CD4-positive, alpha-beta T cell treated with Interleukin-15 for 1 hour (primary cell): ENCODE measurements at regions not wholly inside any gene's neighbourhood (a gene's known extent, or its start where the extent isn't known, plus 50 kb on each side); places are given as distances from the start of the nearest gene placed in this dataset.
"Not testable (repeated sequence)": the region's sequence is repeated elsewhere in the genome, so short reads cannot be mapped to it uniquely, and the experiment has no call there.

ENCODE experiments used
- DNase-seq: peaks from one replicate; pipeline ENCODE4 v3.0.0-alpha.2; 2020

DNA sequence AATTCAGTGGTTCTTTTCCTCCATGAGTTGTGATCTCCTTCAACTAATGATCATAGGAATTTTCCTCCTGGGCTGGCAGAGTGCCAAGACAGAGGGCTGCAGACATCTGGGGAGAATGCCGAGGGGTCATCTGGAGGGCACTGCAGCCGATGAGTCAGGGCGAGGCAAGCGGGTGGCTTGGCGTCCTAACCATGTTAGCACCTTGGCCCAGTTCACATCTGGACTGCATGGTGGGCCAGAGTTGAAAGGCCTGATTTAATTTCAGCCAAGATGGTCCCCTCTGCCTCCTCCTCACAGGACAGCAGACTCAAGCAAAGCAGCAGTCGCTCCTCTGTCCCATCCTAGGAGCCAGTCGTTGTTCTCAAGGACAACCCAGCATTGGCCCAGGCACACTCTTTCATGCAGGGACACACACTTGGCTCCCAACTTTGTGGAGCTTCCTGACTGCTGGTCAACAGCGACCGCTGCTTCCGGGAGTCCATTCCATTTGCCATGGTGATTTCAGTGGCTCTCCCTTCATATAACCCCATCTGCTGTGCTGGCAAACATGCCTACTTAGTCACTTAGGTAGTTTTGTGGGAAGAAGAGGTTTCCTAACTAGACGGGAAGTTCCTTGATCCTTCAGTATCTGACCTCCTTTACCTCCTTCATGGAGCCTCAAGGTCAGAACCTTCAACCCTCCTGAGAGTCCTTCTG lies 161.8 kb downstream of the TTC8 start:
- no peak for DNase-seq

GRCh38 chr14:88986908-88987307 lies 162.5 kb downstream of the TTC8 start:
- not testable (repeated sequence) for DNase-seq

DNA sequence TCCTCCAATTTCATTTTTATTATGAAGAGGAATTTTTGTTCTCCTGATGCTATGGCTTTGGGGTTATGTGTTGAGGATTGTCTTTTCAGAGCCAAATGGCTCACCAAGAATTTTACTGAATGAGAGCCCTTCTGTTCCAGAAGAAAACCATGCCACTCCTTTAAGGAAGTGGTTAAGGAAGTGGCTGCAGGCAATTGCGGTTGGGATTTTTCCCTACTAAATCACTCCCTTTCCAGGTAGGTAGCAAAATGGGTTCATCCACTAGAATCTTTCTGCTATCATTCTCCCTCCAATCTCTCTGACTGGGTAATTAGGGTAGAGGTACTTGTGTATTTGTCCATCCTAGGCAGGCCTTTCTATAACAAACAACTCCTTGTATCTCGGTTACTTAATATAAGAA lies 163.1 kb downstream of the TTC8 start:
- DNase-seq = no peak

DNA sequence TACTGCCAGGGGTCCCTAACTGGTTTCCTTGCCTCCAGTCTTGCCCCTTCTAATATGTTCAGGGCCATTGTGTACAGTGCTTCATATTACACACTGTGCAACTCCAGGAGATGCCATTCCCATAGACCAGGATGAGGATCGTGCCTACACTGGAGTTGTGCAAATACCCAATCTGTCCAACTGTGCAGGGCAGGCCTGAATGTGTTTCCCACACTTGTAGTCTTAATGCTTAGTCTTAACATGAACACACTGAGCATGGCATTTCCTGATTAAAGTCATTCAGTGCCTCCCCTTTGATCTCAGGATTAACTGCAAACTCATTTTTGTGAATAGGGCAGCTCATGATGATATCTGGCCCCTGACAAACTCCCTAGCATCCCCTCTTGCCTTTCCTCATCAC lies 165.5 kb downstream of the TTC8 start:
- no peak for DNase-seq

- no peak for DNase-seq
These were observed 166.4 kb downstream of the TTC8 start for GRCh38 chr14:88990856-88991255.

DNA sequence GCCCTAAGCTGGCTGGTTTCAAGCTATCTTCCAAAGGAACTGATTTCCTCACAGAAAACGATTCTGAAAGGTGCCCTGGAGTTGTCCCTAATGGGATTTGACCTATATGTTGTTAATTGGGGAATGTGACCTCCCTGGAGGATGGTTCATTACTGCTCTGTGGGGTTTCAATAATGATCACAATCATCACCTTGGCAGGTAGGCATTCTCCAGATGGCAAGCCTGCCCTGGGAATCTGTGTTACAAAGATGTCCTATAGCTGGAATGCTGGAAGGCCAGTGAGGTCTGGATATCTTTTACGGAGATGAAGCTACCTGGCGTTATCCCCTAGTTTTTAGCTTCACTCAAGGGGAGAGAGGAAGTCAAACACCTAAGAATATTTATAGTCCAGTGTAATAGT lies 167.6 kb downstream of the TTC8 start:
- DNase-seq = no peak

DNA sequence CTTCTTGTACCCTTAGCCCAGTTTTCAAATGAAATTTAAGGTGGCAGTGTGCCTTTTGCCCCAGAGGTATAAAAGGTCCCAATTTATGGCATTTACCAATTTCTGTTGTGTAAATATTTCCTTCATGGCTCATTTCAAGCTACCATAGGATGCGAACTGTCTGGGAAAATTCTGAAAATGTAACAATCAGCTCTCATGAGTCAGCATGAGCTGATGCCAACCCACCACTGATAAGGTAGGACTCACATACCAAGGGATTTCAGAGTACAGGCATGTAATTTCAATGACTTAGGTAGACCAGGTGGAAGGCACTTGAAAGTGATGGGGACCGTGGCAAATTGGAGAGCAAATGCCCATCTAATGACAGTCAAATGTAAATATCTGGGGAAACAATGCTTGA lies 169.5 kb downstream of the TTC8 start:
- no peak for DNase-seq

GRCh38 chr14:88995437-88996198 lies 171.2 kb downstream of the TTC8 start:
- DNase-seq = no peak

- DNase-seq = no peak
These were observed 173.6 kb downstream of the TTC8 start for GRCh38 chr14:88998027-88998426.

DNA sequence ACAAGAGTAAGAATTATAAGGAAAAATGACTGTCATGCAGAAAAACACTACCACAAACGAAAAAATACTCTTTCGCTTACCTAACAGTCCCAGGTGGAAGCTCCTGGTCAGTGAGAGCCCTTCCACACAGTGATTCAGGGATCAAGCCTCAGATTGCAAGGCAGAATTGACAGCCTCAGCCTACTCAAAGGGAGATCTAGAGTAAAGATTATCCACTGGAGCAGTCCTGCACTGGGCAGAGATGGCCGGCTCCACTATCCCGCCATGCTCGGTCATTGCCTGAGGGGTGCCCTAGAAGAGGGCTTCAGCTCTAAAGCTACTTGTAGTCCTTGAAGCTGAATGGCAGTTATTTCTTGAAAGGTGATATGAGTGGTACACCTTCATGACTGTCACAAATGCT lies 174.7 kb downstream of the TTC8 start:
- no peak for DNase-seq

DNA sequence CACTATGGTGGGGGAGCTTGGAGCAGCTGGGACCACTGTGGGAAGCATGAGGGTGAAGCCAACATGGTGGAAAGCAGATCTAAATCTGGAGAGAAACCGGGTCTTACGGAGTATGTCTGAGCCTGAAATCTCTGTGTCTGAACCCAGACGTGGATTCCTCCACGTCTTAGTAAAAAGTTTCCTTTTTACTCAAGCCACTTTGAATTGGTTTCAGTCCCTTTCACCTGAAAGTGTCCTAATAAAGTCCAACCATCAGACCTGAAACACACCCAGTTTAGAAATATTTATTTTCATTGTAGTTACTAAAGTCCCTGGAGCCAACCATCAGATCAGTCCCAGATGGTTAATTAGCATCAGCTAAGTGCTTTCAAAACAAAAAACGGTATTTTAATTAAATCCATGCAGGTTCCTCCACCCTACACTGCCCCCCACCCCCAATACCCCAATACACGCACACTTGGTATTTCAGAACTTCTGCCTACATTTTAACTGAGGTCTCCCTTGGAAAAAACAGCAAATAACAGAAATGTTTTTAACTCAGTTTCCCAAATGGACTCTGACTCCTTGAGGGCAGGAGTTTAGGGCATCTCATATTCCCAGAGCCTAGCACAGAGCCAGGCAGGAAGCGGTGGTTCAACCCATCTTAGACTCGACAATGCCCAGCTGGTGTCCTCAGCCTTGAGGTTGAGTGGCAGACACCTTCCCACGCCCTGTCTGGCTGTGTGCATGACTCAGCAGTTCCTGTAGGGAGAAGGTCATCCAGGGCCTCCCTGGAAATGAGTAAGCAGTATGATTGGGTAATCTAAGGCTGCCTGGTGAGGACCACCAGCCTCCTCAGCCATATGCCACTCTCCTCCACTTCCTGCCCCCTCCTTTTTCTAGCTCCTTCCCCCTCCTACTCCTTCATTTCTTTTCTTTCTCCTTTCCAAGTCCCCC lies 175.8 kb downstream of the TTC8 start:
- peak; percentile 60 for DNase-seq

GRCh38 chr14:89004166-89004565 lies 179.7 kb downstream of the TTC8 start:
- DNase-seq = no peak

- DNase-seq = no peak
These were observed 183.5 kb downstream of the TTC8 start for GRCh38 chr14:89007906-89008305.

DNA sequence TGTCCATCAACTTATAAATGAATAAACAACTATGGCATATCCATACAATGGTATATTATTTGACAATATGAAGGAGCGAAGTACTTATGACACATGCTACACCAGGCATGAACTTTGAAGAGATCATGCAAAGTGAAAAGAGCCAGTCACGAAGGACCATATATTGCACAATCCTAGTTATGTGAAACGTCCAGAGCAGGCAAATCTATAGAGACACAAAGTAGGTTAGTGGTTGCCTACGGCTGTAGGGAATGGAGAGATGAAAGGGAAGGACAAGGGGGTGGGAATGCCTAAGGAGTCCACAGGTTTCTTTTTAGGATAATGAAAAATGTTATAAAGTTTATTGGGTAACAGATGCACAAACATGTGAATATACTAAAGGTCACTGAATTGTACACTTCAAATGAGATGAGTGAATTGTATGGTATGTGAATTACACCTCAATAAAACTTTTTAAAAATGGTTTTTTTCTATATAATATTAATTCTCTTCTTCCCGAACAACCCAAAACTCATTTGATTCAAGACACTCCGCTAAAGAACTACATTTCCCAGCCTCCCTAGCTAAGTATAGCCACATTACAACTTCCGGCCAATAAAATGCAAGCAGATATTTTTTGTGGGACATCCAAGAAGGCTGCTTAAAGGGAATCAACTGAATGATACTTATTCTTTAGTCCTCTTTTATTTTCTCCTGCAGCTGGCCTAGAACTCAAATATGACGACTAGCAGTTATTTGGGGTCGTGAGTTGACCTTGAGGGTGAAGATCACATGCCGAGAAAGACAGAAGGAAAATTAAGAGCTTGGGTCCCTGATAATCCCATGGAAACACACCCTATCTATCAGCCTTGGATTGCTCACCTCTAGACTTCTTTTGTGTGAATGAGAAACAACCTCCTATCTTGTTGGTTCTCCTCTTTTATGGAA lies 187.2 kb downstream of the TTC8 start:
- DNase-seq = no peak

DNA sequence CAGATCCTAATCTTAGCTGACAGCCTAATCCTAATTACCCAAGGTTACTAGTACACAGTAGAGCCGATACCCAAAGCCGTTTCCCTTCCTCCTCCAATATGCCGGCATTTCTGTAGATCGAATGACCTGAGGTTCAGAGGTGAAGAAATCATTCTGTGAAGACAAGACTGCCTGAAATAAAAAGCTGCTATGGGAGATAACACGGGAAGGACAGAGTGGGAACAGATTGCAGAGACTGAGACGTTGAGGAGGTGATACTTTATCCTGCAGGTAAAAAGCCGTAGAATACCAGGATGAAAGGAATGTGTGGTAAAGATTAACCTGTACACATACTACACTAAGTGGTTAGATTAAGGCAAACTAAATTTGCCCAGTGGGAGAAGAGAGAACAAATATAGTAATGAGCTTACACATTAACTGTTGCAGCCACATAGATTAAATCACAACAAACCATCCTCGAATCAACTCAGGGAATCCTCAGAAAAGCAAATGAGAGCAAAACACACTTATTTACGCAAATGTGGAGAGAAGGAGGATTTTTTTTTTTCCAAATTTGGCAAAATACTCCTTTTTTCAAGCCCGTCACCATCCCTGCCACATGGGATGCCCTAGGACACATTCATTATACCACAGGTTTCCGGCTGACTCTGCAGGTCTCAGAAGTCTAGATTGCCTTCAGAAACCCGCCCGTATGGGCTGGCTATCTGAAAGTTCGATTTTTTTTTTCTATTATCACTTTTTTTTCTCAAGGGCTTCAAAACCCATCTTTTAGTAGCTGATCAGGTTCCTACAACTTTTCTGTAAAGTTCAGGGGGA lies 188.0 kb downstream of the TTC8 start:
- no peak for DNase-seq

- DNase-seq = no peak
These were observed 188.7 kb downstream of the TTC8 start for GRCh38 chr14:89013098-89013504.

GRCh38 chr14:89013698-89014568 lies 189.5 kb downstream of the TTC8 start:
- no peak for DNase-seq

DNA sequence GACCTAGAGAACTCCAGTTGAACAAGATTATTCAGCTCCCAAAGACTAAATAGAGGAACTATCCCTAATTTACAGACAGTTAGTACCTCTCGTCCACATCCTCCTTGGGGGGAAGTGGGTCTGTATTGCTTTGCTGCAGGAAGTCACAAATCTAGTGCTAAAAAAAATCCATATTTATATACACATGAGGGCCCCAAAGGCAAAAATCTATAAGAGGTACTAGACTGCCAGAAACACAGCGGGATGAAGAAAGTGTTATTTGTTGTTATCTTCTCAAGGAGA lies 190.1 kb downstream of the TTC8 start:
- no peak for DNase-seq

- DNase-seq = no peak
These were observed 190.6 kb downstream of the TTC8 start for GRCh38 chr14:89015016-89015415.

- no peak for DNase-seq
These were observed 193.0 kb downstream of the TTC8 start for GRCh38 chr14:89017417-89017816.

DNA sequence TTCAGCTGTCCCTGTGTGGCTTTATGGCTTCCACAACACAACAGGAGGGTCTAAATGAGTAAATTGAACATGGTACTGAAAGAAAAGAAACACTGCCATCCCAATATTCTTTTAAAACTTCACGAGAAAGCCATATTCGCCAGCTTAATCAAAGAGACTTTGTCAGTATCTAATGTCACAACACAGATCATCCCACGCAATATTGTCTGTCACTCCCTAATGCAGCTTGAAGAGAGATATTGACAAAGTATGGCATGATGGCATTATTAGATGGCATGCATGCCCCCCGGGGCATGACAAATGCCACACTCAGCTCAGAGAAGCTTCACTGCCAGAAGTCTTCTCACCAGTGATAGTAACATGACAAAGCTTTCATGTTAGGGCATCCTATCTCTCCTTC lies 197.8 kb downstream of the TTC8 start:
- DNase-seq = no peak
